H1 (cell line): ENCODE measurements at regions not wholly inside any gene's neighbourhood (a gene's known extent, or its start where the extent isn't known, plus 50 kb on each side); places are given as distances from the start of the nearest gene placed in this dataset.

ENCODE experiments used
- EP300 ChIP-seq, 2 experiments: IDR thresholded peaks; 1 replicate in 1 of 2; 2 replicates in 1 of 2; pipeline ENCODE4 v1.6.1; 2011 to 2012; ENCODE audit warnings: low read depth in 2 of 2, low read length in 2 of 2, mild to moderate bottlenecking in 2 of 2, borderline replicate concordance in 1 of 2, inconsistent platforms in 1 of 2, moderate library complexity in 1 of 2

DNA sequence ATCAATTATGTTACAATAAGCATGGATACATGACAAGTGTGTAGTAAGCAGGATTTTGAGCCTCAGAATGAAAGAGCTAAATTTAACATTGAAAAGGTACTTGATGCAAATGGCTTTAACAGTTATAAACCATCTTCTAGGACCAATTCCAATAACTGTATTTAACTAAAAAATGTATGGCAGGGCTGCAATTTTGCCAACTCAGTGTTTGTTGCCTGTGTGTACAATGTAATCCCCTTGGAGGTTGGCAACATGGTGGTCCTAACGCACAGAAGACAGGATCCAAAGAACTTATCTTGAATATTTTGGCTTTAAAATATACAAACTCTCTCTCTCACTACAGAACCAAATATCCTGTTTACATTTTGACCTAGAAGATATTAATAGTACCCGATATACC lies 2314.1 kb downstream of the LRRC4C start (continued):
- no peak for TF ChIP-seq EP300 (IDR thresholded peaks at IDR 0.05; ENCODE audit: borderline replicate concordance in 1 of 2, low read depth in 2 of 2, low read length in 2 of 2)
